ENCODE measurements at regions not wholly inside any gene's neighbourhood (a gene's known extent, or its start where the extent isn't known, plus 50 kb on each side); places are given as distances from the start of the nearest gene placed in this dataset.

DNA sequence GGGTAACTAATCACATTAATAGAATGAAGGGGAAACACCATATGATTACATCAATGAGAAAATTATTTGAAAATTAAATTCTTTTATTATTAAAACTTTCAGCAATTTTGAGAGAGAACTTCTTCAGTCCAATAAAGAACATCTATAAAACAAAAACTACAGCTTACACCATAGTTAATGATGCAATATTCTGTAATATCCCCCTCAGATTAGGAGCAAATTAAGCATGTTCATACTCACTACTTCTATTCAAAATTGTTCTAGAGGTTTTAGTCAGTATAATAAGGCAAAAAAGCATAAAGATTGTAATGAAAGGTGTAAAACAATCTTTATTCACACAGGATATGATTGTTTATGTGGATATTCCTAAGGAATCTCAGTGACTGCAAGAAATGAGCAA lies 465.4 kb downstream of the CD109 start (continued):
- no peak for TF ChIP-seq STAT1 (IDR thresholded peaks at IDR 0.05; ENCODE audit: unreplicated experiment)
- no peak for TF ChIP-seq ZNF331 (CRISPR knock-in tag; IDR thresholded peaks at IDR 0.05; ENCODE audit: low read depth)

DNA sequence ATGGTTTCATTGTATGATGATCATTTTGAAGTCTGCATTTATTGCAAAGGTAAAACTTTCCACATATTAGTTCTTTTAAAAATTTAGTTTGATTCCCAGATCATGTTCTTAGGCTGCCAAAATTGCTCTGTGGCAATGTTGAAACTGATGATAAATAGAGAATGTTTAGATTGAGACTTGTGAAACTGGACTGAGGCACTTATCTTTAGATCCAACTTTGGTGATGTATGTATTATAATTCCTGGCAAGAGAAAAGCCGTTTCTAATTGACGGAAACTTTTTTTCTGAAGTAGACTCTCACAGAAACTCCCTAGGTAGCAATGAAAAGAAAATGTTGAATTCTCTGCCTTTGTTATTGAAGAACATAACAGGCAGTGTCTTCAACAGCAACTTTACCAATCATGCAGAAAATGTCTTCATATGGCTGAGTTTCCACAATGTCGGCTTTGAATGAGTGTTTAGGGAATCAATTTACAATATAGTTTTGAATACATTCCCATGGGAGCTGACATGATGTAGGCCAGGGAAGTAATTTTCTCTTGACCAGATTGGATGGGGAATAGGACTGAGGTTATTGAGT lies 456.2 kb downstream of the CD109 start:
- no peaks in the 10 kb centered on the region for H3K9me2 ChIP-seq (ENCODE audit: insufficient read depth)
- Mint-ChIP-seq H3K36me3 (ENCODE audit: low read depth) (no peaks in the 10 kb centered on the region), H3K4me1 (no peaks in the 10 kb centered on the region)

More for the DNA sequence above, 456.2 kb downstream of the CD109 start:
- H4K20me1 ChIP-seq (replicated peaks; ENCODE audit: insufficient read depth): no peaks in the 10 kb centered on the region
- Mint-ChIP-seq H3K9me3 (no peaks in the 10 kb centered on the region), H3K4me3 (no peak overlapping the region), H3K27me3 (ENCODE audit: insufficient read depth, low read depth, poor library complexity) (peaks cover 3% of the 10 kb centered on the region), H3K27ac (no peak overlapping the region)
- H3K4me1 ChIP-seq (ENCODE audit: insufficient read depth): no peaks in the 10 kb centered on the region
- H3K36me3 ChIP-seq (ENCODE audit: insufficient read depth): no peaks in the 10 kb centered on the region
- no peak overlapping the region for H3K27ac ChIP-seq (ENCODE audit: low read depth)
- no peak overlapping the region for H3K4me2 ChIP-seq
- H3K4me3 ChIP-seq: no peak overlapping the region
- TF ChIP-seq ZNF331 (CRISPR knock-in tag; IDR thresholded peaks at IDR 0.05; ENCODE audit: low read depth): no peak
- no peak for TF ChIP-seq NANOG (IDR thresholded peaks at IDR 0.05; ENCODE audit: borderline replicate concordance)
- no peak for TF ChIP-seq EZH2 (IDR thresholded peaks at IDR 0.05; ENCODE audit: low read depth, unreplicated experiment)
- no peak for TF ChIP-seq JUNB (IDR thresholded peaks at IDR 0.05; ENCODE audit: unreplicated experiment)
- TF ChIP-seq ZNF114 (CRISPR knock-in tag; IDR thresholded peaks at IDR 0.05): no peak
- TF ChIP-seq, protein P1, sequence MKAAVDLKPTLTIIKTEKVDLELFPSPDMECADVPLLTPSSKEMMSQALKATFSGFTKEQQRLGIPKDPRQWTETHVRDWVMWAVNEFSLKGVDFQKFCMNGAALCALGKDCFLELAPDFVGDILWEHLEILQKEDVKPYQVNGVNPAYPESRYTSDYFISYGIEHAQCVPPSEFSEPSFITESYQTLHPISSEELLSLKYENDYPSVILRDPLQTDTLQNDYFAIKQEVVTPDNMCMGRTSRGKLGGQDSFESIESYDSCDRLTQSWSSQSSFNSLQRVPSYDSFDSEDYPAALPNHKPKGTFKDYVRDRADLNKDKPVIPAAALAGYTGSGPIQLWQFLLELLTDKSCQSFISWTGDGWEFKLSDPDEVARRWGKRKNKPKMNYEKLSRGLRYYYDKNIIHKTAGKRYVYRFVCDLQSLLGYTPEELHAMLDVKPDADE (IDR thresholded peaks at IDR 0.05): no peak
- no peak for TF ChIP-seq CREB1 (CRISPR knock-in tag; IDR thresholded peaks at IDR 0.05; ENCODE audit: low read depth)
- TF ChIP-seq EZH2phosphoT487 (IDR thresholded peaks at IDR 0.05; ENCODE audit: unreplicated experiment): no peak
- TF ChIP-seq, protein P2, sequence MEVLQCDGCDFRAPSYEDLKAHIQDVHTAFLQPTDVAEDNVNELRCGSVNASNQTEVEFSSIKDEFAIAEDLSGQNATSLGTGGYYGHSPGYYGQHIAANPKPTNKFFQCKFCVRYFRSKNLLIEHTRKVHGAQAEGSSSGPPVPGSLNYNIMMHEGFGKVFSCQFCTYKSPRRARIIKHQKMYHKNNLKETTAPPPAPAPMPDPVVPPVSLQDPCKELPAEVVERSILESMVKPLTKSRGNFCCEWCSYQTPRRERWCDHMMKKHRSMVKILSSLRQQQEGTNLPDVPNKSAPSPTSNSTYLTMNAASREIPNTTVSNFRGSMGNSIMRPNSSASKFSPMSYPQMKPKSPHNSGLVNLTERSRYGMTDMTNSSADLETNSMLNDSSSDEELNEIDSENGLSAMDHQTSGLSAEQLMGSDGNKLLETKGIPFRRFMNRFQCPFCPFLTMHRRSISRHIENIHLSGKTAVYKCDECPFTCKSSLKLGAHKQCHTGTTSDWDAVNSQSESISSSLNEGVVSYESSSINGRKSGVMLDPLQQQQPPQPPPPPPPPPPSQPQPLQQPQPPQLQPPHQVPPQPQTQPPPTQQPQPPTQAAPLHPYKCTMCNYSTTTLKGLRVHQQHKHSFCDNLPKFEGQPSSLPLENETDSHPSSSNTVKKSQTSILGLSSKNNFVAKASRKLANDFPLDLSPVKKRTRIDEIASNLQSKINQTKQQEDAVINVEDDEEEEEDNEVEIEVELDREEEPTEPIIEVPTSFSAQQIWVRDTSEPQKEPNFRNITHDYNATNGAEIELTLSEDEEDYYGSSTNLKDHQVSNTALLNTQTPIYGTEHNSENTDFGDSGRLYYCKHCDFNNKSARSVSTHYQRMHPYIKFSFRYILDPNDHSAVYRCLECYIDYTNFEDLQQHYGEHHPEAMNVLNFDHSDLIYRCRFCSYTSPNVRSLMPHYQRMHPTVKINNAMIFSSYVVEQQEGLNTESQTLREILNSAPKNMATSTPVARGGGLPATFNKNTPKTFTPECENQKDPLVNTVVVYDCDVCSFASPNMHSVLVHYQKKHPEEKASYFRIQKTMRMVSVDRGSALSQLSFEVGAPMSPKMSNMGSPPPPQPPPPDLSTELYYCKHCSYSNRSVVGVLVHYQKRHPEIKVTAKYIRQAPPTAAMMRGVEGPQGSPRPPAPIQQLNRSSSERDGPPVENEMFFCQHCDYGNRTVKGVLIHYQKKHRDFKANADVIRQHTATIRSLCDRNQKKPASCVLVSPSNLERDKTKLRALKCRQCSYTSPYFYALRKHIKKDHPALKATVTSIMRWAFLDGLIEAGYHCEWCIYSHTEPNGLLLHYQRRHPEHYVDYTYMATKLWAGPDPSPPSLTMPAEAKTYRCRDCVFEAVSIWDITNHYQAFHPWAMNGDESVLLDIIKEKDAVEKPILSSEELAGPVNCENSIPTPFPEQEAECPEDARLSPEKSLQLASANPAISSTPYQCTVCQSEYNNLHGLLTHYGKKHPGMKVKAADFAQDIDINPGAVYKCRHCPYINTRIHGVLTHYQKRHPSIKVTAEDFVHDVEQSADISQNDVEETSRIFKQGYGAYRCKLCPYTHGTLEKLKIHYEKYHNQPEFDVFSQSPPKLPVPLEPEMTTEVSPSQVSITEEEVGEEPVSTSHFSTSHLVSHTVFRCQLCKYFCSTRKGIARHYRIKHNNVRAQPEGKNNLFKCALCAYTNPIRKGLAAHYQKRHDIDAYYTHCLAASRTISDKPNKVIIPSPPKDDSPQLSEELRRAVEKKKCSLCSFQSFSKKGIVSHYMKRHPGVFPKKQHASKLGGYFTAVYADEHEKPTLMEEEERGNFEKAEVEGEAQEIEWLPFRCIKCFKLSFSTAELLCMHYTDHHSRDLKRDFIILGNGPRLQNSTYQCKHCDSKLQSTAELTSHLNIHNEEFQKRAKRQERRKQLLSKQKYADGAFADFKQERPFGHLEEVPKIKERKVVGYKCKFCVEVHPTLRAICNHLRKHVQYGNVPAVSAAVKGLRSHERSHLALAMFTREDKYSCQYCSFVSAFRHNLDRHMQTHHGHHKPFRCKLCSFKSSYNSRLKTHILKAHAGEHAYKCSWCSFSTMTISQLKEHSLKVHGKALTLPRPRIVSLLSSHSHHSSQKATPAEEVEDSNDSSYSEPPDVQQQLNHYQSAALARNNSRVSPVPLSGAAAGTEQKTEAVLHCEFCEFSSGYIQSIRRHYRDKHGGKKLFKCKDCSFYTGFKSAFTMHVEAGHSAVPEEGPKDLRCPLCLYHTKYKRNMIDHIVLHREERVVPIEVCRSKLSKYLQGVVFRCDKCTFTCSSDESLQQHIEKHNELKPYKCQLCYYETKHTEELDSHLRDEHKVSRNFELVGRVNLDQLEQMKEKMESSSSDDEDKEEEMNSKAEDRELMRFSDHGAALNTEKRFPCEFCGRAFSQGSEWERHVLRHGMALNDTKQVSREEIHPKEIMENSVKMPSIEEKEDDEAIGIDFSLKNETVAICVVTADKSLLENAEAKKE (CRISPR knock-in tag; IDR thresholded peaks at IDR 0.05): no peak
- no peak for TF ChIP-seq STAT1 (IDR thresholded peaks at IDR 0.05; ENCODE audit: unreplicated experiment)
- TF ChIP-seq, protein P3, sequence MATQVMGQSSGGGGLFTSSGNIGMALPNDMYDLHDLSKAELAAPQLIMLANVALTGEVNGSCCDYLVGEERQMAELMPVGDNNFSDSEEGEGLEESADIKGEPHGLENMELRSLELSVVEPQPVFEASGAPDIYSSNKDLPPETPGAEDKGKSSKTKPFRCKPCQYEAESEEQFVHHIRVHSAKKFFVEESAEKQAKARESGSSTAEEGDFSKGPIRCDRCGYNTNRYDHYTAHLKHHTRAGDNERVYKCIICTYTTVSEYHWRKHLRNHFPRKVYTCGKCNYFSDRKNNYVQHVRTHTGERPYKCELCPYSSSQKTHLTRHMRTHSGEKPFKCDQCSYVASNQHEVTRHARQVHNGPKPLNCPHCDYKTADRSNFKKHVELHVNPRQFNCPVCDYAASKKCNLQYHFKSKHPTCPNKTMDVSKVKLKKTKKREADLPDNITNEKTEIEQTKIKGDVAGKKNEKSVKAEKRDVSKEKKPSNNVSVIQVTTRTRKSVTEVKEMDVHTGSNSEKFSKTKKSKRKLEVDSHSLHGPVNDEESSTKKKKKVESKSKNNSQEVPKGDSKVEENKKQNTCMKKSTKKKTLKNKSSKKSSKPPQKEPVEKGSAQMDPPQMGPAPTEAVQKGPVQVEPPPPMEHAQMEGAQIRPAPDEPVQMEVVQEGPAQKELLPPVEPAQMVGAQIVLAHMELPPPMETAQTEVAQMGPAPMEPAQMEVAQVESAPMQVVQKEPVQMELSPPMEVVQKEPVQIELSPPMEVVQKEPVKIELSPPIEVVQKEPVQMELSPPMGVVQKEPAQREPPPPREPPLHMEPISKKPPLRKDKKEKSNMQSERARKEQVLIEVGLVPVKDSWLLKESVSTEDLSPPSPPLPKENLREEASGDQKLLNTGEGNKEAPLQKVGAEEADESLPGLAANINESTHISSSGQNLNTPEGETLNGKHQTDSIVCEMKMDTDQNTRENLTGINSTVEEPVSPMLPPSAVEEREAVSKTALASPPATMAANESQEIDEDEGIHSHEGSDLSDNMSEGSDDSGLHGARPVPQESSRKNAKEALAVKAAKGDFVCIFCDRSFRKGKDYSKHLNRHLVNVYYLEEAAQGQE (IDR thresholded peaks at IDR 0.05; ENCODE audit: unreplicated experiment): no peak
- TF ChIP-seq POLR2AphosphoS5 (IDR thresholded peaks at IDR 0.05; ENCODE audit: low read depth): no peak
- TF ChIP-seq, protein P4, sequence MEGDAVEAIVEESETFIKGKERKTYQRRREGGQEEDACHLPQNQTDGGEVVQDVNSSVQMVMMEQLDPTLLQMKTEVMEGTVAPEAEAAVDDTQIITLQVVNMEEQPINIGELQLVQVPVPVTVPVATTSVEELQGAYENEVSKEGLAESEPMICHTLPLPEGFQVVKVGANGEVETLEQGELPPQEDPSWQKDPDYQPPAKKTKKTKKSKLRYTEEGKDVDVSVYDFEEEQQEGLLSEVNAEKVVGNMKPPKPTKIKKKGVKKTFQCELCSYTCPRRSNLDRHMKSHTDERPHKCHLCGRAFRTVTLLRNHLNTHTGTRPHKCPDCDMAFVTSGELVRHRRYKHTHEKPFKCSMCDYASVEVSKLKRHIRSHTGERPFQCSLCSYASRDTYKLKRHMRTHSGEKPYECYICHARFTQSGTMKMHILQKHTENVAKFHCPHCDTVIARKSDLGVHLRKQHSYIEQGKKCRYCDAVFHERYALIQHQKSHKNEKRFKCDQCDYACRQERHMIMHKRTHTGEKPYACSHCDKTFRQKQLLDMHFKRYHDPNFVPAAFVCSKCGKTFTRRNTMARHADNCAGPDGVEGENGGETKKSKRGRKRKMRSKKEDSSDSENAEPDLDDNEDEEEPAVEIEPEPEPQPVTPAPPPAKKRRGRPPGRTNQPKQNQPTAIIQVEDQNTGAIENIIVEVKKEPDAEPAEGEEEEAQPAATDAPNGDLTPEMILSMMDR (conservative IDR thresholded peaks at IDR 0.05; ENCODE audit: low read depth in 2 of 2): no peak
- no peak for DNase-seq (ENCODE audit: low spot score)
- no peak overlapping the region for H2AFZ ChIP-seq
- no peaks in the 10 kb centered on the region for H3K27me3 ChIP-seq (ENCODE audit: insufficient read depth)
- no peaks in the 10 kb centered on the region for H3K79me2 ChIP-seq (replicated peaks; ENCODE audit: insufficient read depth)
- no peak for ATAC-seq
- H3F3A ChIP-seq (replicated peaks; ENCODE audit: low read depth): no peaks in the 10 kb centered on the region

Measured in GM23338 (cell line).